GM12878 (cell line): ENCODE measurements at regions not wholly inside any gene's neighbourhood (a gene's known extent, or its start where the extent isn't known, plus 50 kb on each side); places are given as distances from the start of the nearest gene placed in this dataset.

Experiments used
- ATAC-seq: fragments of 200-7000 bp; cut with Tn5 transposase; 3 replicates; pipeline ENCODE4 v1.9.1; 2020; ENCODE audit warnings: mild to moderate bottlenecking, moderate library complexity
- BruUV-seq: library from RNA; stranded (reverse); fragments of 400-500 nt; replicated peaks from 2 replicates; lab custom pipeline; 2021; lab: Mats Ljungman, UMichigan
- CTCF ChIA-PET: fragments of 300-600 bp; sonication (Branson Sonifier 250); formaldehyde crosslinking; extraction: SDS; loops from one replicate; lab custom pipeline; 2021; ENCODE audit warnings: inconsistent platforms; lab: Yijun Ruan, JAX
- POLR2A ChIA-PET: fragments of 350-600 bp; formaldehyde crosslinking; extraction: SDS; loops from one replicate; lab custom pipeline; 2021; ENCODE audit warnings: inconsistent platforms; lab: Charles Lee
- RAD21 ChIA-PET: fragments of 300-600 bp; sonication (Branson Sonifier 250); formaldehyde crosslinking; loops from one replicate; lab custom pipeline; 2023; ENCODE audit warnings: antibody characterized with exemption; ENCODE audit not compliant: unreplicated experiment; lab: Charles Lee
- SMC1A ChIA-PET: fragments of 300-600 bp; sonication (Branson Sonifier 250); formaldehyde crosslinking; loops from one replicate; lab custom pipeline; 2023; ENCODE audit not compliant: unreplicated experiment, uncharacterized antibody; lab: Charles Lee
- DNase-seq: peaks from one replicate; pipeline ENCODE4 v3.0.0-alpha.2; 2011; ENCODE audit warnings: low read depth, low spot score
- FAIRE-seq: peaks from 3 replicates; lab custom pipeline; 2011; peaks lifted over from hg19 to GRCh38; lab: Jason Lieb, UNC
- H2AFZ ChIP-seq: 2 replicates; pipeline ENCODE4 v1.6.0; 2011; ENCODE audit warnings: low read depth, low read length, control low read depth; ENCODE audit not compliant: control insufficient read depth
- H3K27ac ChIP-seq: 2 replicates; pipeline ENCODE4 v1.5.1; 2011; ENCODE audit warnings: control low read depth; ENCODE audit not compliant: control insufficient read depth, insufficient read depth
- H3K27me3 ChIP-seq, 2 experiments: replicated peaks in 1 of 2; 2 replicates each; pipeline versions ENCODE4 v1.6.0 to v1.6.1; 2011; ENCODE audit warnings: low read length in 1 of 2; ENCODE audit not compliant: control insufficient read depth in 2 of 2, insufficient read depth in 2 of 2
- H3K36me3 ChIP-seq, 2 experiments: 2 replicates each; pipeline ENCODE4 v1.5.1; 2011; ENCODE audit warnings: low read length in 1 of 2; ENCODE audit not compliant: control insufficient read depth in 2 of 2, insufficient read depth in 2 of 2
- H3K4me1 ChIP-seq: 2 replicates; pipeline ENCODE4 v1.6.1; 2011; ENCODE audit warnings: mild to moderate bottlenecking, low read length, moderate library complexity, mixed read lengths; ENCODE audit not compliant: control insufficient read depth, insufficient read depth
- H3K4me2 ChIP-seq: 2 replicates; pipeline ENCODE4 v1.6.0; 2011; ENCODE audit warnings: control low read depth; ENCODE audit not compliant: control insufficient read depth, insufficient read depth
- H3K4me3 ChIP-seq: fragments of 200-600 bp; sonication (generic); 2 replicates; pipeline ENCODE4 v1.5.1; 2016
- H3K79me2 ChIP-seq: 2 replicates; pipeline ENCODE4 v1.6.0; 2011; ENCODE audit warnings: low read length; ENCODE audit not compliant: control insufficient read depth, insufficient read depth
- H3K9ac ChIP-seq: 2 replicates; pipeline ENCODE4 v1.8.0; 2011; ENCODE audit warnings: low read length, control low read depth, mixed read lengths; ENCODE audit not compliant: control insufficient read depth, insufficient read depth
- H3K9me3 ChIP-seq: replicated peaks from 3 replicates; pipeline ENCODE4 v1.5.1; 2011; ENCODE audit warnings: mild to moderate bottlenecking, low read length; ENCODE audit not compliant: control insufficient read depth, insufficient read depth
- H4K20me1 ChIP-seq: 2 replicates; pipeline ENCODE4 v1.6.0; 2011; ENCODE audit not compliant: control insufficient read depth, insufficient read depth
- ASH2L ChIP-seq: fragments of 300-600, 200-600 bp; sonication (generic); IDR thresholded peaks from 2 replicates; pipeline ENCODE4 v1.6.1; 2017; ENCODE audit warnings: low read depth, mild to moderate bottlenecking, borderline replicate concordance
- CEBPZ ChIP-seq: fragments of 150-350 bp; IDR thresholded peaks from 2 replicates; pipeline ENCODE4 v1.6.1; 2016; ENCODE audit warnings: low read depth, low read length
- CHD2 ChIP-seq: IDR thresholded peaks from 2 replicates; pipeline ENCODE4 v1.6.1; 2011; ENCODE audit warnings: low read depth, low read length, improper control_type of control experiment, borderline replicate concordance
- DPF2 ChIP-seq: fragments of 450-650 bp; IDR thresholded peaks from 2 replicates; pipeline ENCODE4 v1.6.1; 2017; ENCODE audit warnings: mild to moderate bottlenecking
- IRF3 ChIP-seq: fragments of 450-650 bp; IDR thresholded peaks from 2 replicates; pipeline ENCODE4 v1.6.1; 2014; ENCODE audit warnings: mild to moderate bottlenecking
- NR2C1 ChIP-seq: fragments of 450-650 bp; IDR thresholded peaks from 2 replicates; pipeline ENCODE4 v1.6.1; 2017; ENCODE audit warnings: antibody characterized with exemption, mild to moderate bottlenecking, moderate library complexity
- REST ChIP-seq: IDR thresholded peaks from 2 replicates; pipeline ENCODE4 v1.6.1; 2012; ENCODE audit warnings: mild to moderate bottlenecking, low read depth, low read length
- SP1 ChIP-seq: IDR thresholded peaks from one replicate; pipeline ENCODE4 v1.6.1; 2011; ENCODE audit warnings: low read depth, low read length
- SREBF1 ChIP-seq: IDR thresholded peaks from 2 replicates; pipeline ENCODE4 v1.6.1; 2012; ENCODE audit warnings: mild to moderate bottlenecking, low read length
- ZBTB33 ChIP-seq: fragments of 450-650 bp; IDR thresholded peaks from 2 replicates; pipeline ENCODE4 v1.6.1; 2017; ENCODE audit warnings: mild to moderate bottlenecking
- ZNF24 ChIP-seq: fragments of 450-650 bp; IDR thresholded peaks from 2 replicates; pipeline ENCODE4 v1.6.1; 2017; ENCODE audit warnings: antibody characterized with exemption, mild to moderate bottlenecking
- WGBS: methylation state at CpG from one replicate; pipeline ENCODE4 v1.1.6; 2016; ENCODE audit warnings: low lambda C conversion rate; ENCODE audit not compliant: insufficient replicate concordance, insufficient coverage; ENCODE audit errors: missing lambda C conversion rate; 5-methylcytosine and 5-hydroxymethylcytosine counted together
- in situ Hi-C: fragments of 300-500 bp; cut with MboI; formaldehyde crosslinking; loops from 9 replicates; pipeline ENCODE4 v1.14.3; 2018; ENCODE audit warnings: mixed read lengths
- intact Hi-C: fragments of 100-400 bp; cut with micrococcal nuclease; formaldehyde crosslinking; loops from one replicate; pipeline ENCODE4 v1.14.2; 2022; ENCODE audit not compliant: unreplicated experiment

- Histone ChIP-seq H3K9me3 (peaks cover 3% of the 10 kb centered on the region; the same call in 2 of the 3 replicates), H3K79me2 (no peaks in the 10 kb centered on the region), H3K36me3 (no peaks in the 10 kb centered on the region), H3K4me2 (no peak overlapping the region), H3K27me3 (no peaks in the 10 kb centered on the region), H3K27ac (no peak overlapping the region), H3K9ac (no peak overlapping the region), H3K4me3 (no peak overlapping the region), H2AFZ (no peak overlapping the region), H3K4me1 (no peaks in the 10 kb centered on the region), H4K20me1 (no peaks in the 10 kb centered on the region)
- ATAC-seq (no peak), DNase-seq (no peak), FAIRE-seq (no peak)
- ChIA-PET POLR2A (no interaction called here), CTCF (interaction anchor here (1.4 kb wide), 1 partner anchor 14 kb away, joined by 5 read pairs; no protein-coding TSS in a partner anchor), RAD21 (no interaction called here), SMC1A (interaction anchor here (1.0 to 1.7 kb wide), 3 partner anchors 9 to 16 kb away, joined by 3 to 4 read pairs (median 4); no protein-coding TSS in a partner anchor)
- in situ Hi-C loops, result no loop called here
- BruUV-seq, result no TSS peak
- 23% methylated on average over 4 of the region's 4 CpGs for WGBS
- intact Hi-C loops, result no loop called here
- no peak for TF ChIP-seq IRF3
- no peak for TF ChIP-seq SP1
- TF ChIP-seq CEBPZ, result no peak
- no peak for TF ChIP-seq DPF2
- TF ChIP-seq ZNF24, result no peak
- no peak for TF ChIP-seq ASH2L
- TF ChIP-seq CHD2, result no peak
- TF ChIP-seq NR2C1, result no peak
- no peak for TF ChIP-seq REST
- no peak for TF ChIP-seq ZBTB33
- TF ChIP-seq SREBF1, result no peak
These were observed 152.0 kb upstream of the HMCN1 start for GRCh38 chr1:185581961-185582725.
